GM12865 (cell line): ENCODE measurements at regions not wholly inside any gene's neighbourhood (a gene's known extent, or its start where the extent isn't known, plus 50 kb on each side); places are given as distances from the start of the nearest gene placed in this dataset.
"Not testable (repeated sequence)": the region's sequence is repeated elsewhere in the genome, so short reads cannot be mapped to it uniquely, and the experiment has no call there.

Experiments
- DNase-seq: peaks from one replicate; pipeline ENCODE4 v3.0.0; 2010; ENCODE audit warnings: low read depth
- H3K4me3 ChIP-seq: 2 replicates; pipeline ENCODE4 v1.5.1; 2011; ENCODE audit warnings: mild to moderate bottlenecking, low read depth, low read length, control low read depth
- CTCF ChIP-seq: IDR thresholded peaks from 2 replicates; pipeline ENCODE4 v1.5.1; 2011; ENCODE audit warnings: low read length, control low read depth, low read depth, inconsistent platforms; ENCODE audit not compliant: insufficient read depth; ENCODE audit errors: missing control alignments

- no peak for DNase-seq
- no peak overlapping the region for H3K4me3 ChIP-seq
- no peak for TF ChIP-seq CTCF
These were observed 97.6 kb upstream of the MAGI3 start for GRCh38 chr1:113292603-113293255.

GRCh38 chr1:113293256-113293626 is 97.1 kb upstream of the MAGI3 start:
- TF ChIP-seq CTCF: no peak
- DNase-seq: no peak
- H3K4me3 ChIP-seq: no peak overlapping the region

GRCh38 chr1:113297749-113298148 is 92.6 kb upstream of the MAGI3 start:
- no peak for TF ChIP-seq CTCF
- no peak for DNase-seq
- H3K4me3 ChIP-seq: no peak overlapping the region

GRCh38 chr1:113298941-113299340 is 91.4 kb upstream of the MAGI3 start:
- DNase-seq: no peak
- no peak for TF ChIP-seq CTCF

GRCh38 chr1:113302636-113303035 is 87.7 kb upstream of the MAGI3 start:
- H3K4me3 ChIP-seq: no peak overlapping the region
- DNase-seq: no peak
- no peak for TF ChIP-seq CTCF

More at GRCh38 chr1:113298941-113299340, 91.4 kb upstream of the MAGI3 start:
- H3K4me3 ChIP-seq: no peak overlapping the region

- H3K4me3 ChIP-seq: no peak overlapping the region
- no peak for DNase-seq
- no peak for TF ChIP-seq CTCF
These were observed 87.0 kb upstream of the MAGI3 start for GRCh38 chr1:113303267-113303666.

GRCh38 chr1:113305029-113305428 is 85.3 kb upstream of the MAGI3 start:
- DNase-seq, H3K4me3 ChIP-seq: not testable (repeated sequence)
